H1 (cell line): ENCODE measurements at regions not wholly inside any gene's neighbourhood (a gene's known extent, or its start where the extent isn't known, plus 50 kb on each side); places are given as distances from the start of the nearest gene placed in this dataset.

Experiments
- CTCF ChIA-PET: fragments of 300-600 bp; sonication (Branson Sonifier 250); formaldehyde crosslinking; loops from one replicate; lab custom pipeline; 2021; ENCODE audit not compliant: partially characterized antibody; lab: Charles Lee
- POLR2A ChIA-PET: fragments of 300-600 bp; sonication (Branson Sonifier 250); formaldehyde crosslinking; loops from one replicate; lab custom pipeline; 2021; ENCODE audit warnings: inconsistent platforms; ENCODE audit not compliant: partially characterized antibody; lab: Charles Lee
- DNase-seq, 2 experiments: peaks; one replicate each; pipeline versions ENCODE4 v3.0.0 to v3.0.0-alpha.2; 2010 to 2022; ENCODE audit warnings: low spot score in 2 of 2, low read depth in 1 of 2, mixed read lengths in 1 of 2
- FAIRE-seq: peaks from 2 replicates; lab custom pipeline; 2011; peaks lifted over from hg19 to GRCh38; lab: Jason Lieb, UNC
- H2AFZ ChIP-seq: 2 replicates; pipeline ENCODE4 v1.8.1; 2012; ENCODE audit warnings: low read length, inconsistent platforms
- H2AK5ac ChIP-seq: 2 replicates; pipeline ENCODE4 v1.6.1; 2013; ENCODE audit warnings: low read depth, low read length
- H2BK120ac ChIP-seq: replicated peaks from 2 replicates; pipeline ENCODE3; 2013; ENCODE audit warnings: low read depth, low read length, inconsistent platforms
- H2BK12ac ChIP-seq: 2 replicates; pipeline ENCODE4 v1.6.1; 2013; ENCODE audit warnings: low read depth, low read length
- H2BK15ac ChIP-seq: 2 replicates; pipeline ENCODE4 v1.6.1; 2013; ENCODE audit warnings: low read length
- H2BK20ac ChIP-seq: 2 replicates; pipeline ENCODE4 v1.6.1; 2013; ENCODE audit warnings: low read length
- H2BK5ac ChIP-seq: 2 replicates; pipeline ENCODE4 v1.6.1; 2013; ENCODE audit warnings: low read depth, low read length
- H3K14ac ChIP-seq: 2 replicates; pipeline ENCODE4 v1.6.1; 2013; ENCODE audit warnings: inconsistent platforms; ENCODE audit not compliant: insufficient read length
- H3K18ac ChIP-seq: 2 replicates; pipeline ENCODE4 v1.6.1; 2013; ENCODE audit warnings: low read length; ENCODE audit errors: extremely low read depth
- H3K23ac ChIP-seq: 2 replicates; pipeline ENCODE4 v1.6.1; 2013; ENCODE audit warnings: inconsistent platforms; ENCODE audit not compliant: insufficient read length
- H3K23me2 ChIP-seq: 2 replicates; pipeline ENCODE4 v1.6.1; 2013; ENCODE audit warnings: low read depth, low read length
- H3K27ac ChIP-seq: 2 replicates; pipeline ENCODE4 v1.6.1; 2011; ENCODE audit warnings: low read depth, low read length, inconsistent platforms
- H3K27me3 ChIP-seq, 4 experiments: replicated peaks in 1 of 4; 1 replicate in 1 of 4; 2 replicates in 3 of 4; pipeline versions ENCODE4 v1.6.1 to v1.8.1; 2011 to 2013; ENCODE audit warnings: low read length in 3 of 4, mild to moderate bottlenecking in 3 of 4, inconsistent platforms in 2 of 4, mixed read lengths in 2 of 4, moderate library complexity in 1 of 4; ENCODE audit not compliant: control insufficient read depth in 3 of 4, insufficient read depth in 3 of 4; ENCODE audit errors: extremely low read depth in 1 of 4
- H3K36me3 ChIP-seq, 4 experiments: 2 replicates each; pipeline versions ENCODE4 v1.6.1 to v1.8.1; 2011 to 2013; ENCODE audit warnings: mild to moderate bottlenecking in 4 of 4, low read length in 3 of 4, moderate library complexity in 2 of 4, control low read depth in 1 of 4, inconsistent platforms in 1 of 4; ENCODE audit not compliant: insufficient read depth in 4 of 4, control insufficient read depth in 2 of 4
- H3K4ac ChIP-seq: replicated peaks from 2 replicates; pipeline ENCODE3; 2013; ENCODE audit warnings: low read length, low read depth, mixed read lengths, inconsistent platforms; ENCODE audit not compliant: insufficient read length
- H3K4me1 ChIP-seq, 4 experiments: replicated peaks in 1 of 4; 1 replicate in 1 of 4; 2 replicates in 3 of 4; pipeline versions ENCODE4 v1.6.1 to v1.8.1; 2011 to 2013; ENCODE audit warnings: low read length in 3 of 4, inconsistent platforms in 2 of 4, mixed read lengths in 1 of 4; ENCODE audit not compliant: insufficient read depth in 4 of 4, control insufficient read depth in 3 of 4
- H3K4me2 ChIP-seq, 2 experiments: 2 replicates each; pipeline versions ENCODE4 v1.6.1 to v1.8.1; 2011 to 2013; ENCODE audit warnings: low read depth in 2 of 2, low read length in 2 of 2, control low read depth in 1 of 2, inconsistent platforms in 1 of 2, mild to moderate bottlenecking in 1 of 2; ENCODE audit not compliant: insufficient read depth in 1 of 2
- H3K4me3 ChIP-seq, 4 experiments: fragments of 200-600, 300-600 bp in 1 of 4; sonication (generic), shearing (Covaris generic), sonication (Bioruptor Twin) in 1 of 4; 2 replicates each; pipeline versions ENCODE4 v1.5.1 to v1.8.1; 2011 to 2016; ENCODE audit warnings: low read length in 4 of 4, low read depth in 3 of 4, control low read depth in 2 of 4, inconsistent platforms in 2 of 4, mild to moderate bottlenecking in 2 of 4, mixed read lengths in 1 of 4, moderate library complexity in 1 of 4; ENCODE audit not compliant: insufficient read depth in 2 of 4; ENCODE audit errors: extremely low read depth in 1 of 4
- H3K56ac ChIP-seq: replicated peaks from 2 replicates; pipeline ENCODE3; 2013; ENCODE audit warnings: low read depth, mild to moderate bottlenecking, mixed read lengths, low read length, inconsistent platforms; ENCODE audit not compliant: insufficient read length
- H3K79me1 ChIP-seq: 2 replicates; pipeline ENCODE4 v1.6.1; 2013; ENCODE audit warnings: low read depth, low read length, control low read depth
- H3K79me2 ChIP-seq, 2 experiments: 2 replicates each; pipeline versions ENCODE4 v1.6.1 to v1.8.1; 2012 to 2013; ENCODE audit warnings: low read length in 2 of 2, mild to moderate bottlenecking in 2 of 2, inconsistent platforms in 1 of 2; ENCODE audit not compliant: insufficient read depth in 2 of 2, control insufficient read depth in 1 of 2
- H3K9ac ChIP-seq, 4 experiments: replicated peaks in 1 of 4; 1 replicate in 1 of 4; 2 replicates in 3 of 4; pipeline versions ENCODE4 v1.6.1 to v1.8.1; 2011 to 2013; ENCODE audit warnings: low read depth in 3 of 4, low read length in 3 of 4, control low read depth in 2 of 4, mild to moderate bottlenecking in 2 of 4, moderate library complexity in 2 of 4, inconsistent platforms in 1 of 4; ENCODE audit errors: extremely low read depth in 1 of 4
- H3K9me3 ChIP-seq, 2 experiments: 2 replicates each; pipeline versions ENCODE4 v1.6.1 to v1.8.1; 2012 to 2013; ENCODE audit warnings: mild to moderate bottlenecking in 2 of 2, moderate library complexity in 2 of 2, control low read depth in 1 of 2, inconsistent platforms in 1 of 2, low read depth in 1 of 2, low read length in 1 of 2, mixed read lengths in 1 of 2; ENCODE audit not compliant: insufficient read depth in 2 of 2
- H4K20me1 ChIP-seq, 2 experiments: replicated peaks in 1 of 2; 2 replicates each; pipeline versions ENCODE3 to v1.8.1; 2011 to 2013; ENCODE audit warnings: inconsistent platforms in 2 of 2, low read length in 2 of 2, mild to moderate bottlenecking in 1 of 2; ENCODE audit not compliant: insufficient read depth in 2 of 2, control insufficient read depth in 1 of 2
- H4K5ac ChIP-seq: 2 replicates; pipeline ENCODE4 v1.6.1; 2013; ENCODE audit warnings: low read length, low read depth, mixed read lengths, inconsistent platforms; ENCODE audit not compliant: insufficient read length
- H4K8ac ChIP-seq: 2 replicates; pipeline ENCODE4 v1.8.0; 2013; ENCODE audit warnings: mild to moderate bottlenecking, moderate library complexity, low read length, inconsistent platforms; ENCODE audit not compliant: insufficient read depth; ENCODE audit errors: extremely low read depth
- H4K91ac ChIP-seq: replicated peaks from 2 replicates; pipeline ENCODE3; 2013; ENCODE audit warnings: low read length, mixed read lengths, inconsistent platforms; ENCODE audit not compliant: insufficient read length
- CBX5 ChIP-seq: fragments of 300-800, 300-1000 bp; sonication (generic); IDR thresholded peaks from 2 replicates; pipeline ENCODE4 v1.7.1; 2016; ENCODE audit warnings: antibody characterized with exemption, low read length, low read depth
- POLR2A ChIP-seq, 2 experiments: IDR thresholded peaks; 1 replicate in 1 of 2; 2 replicates in 1 of 2; pipeline ENCODE4 v1.6.1; 2011; ENCODE audit warnings: low read depth in 2 of 2, low read length in 2 of 2, mild to moderate bottlenecking in 2 of 2; ENCODE audit errors: control extremely low read depth in 1 of 2
- WGBS, 2 experiments: shearing (Covaris generic) in 1 of 2; methylation state at CpG; one replicate each; pipeline versions ENCODE4 v1.1.6 to v1.1.7; 2013 to 2015; ENCODE audit warnings: low lambda C conversion rate in 2 of 2, mixed read lengths in 2 of 2, inconsistent platforms in 1 of 2, low coverage in 1 of 2, missing lambda C conversion rate in 1 of 2; ENCODE audit not compliant: insufficient replicate concordance in 2 of 2, insufficient coverage in 1 of 2, insufficient read length in 1 of 2; ENCODE audit errors: extremely low coverage in 1 of 2, missing lambda C conversion rate in 1 of 2; 5-methylcytosine and 5-hydroxymethylcytosine counted together

DNA sequence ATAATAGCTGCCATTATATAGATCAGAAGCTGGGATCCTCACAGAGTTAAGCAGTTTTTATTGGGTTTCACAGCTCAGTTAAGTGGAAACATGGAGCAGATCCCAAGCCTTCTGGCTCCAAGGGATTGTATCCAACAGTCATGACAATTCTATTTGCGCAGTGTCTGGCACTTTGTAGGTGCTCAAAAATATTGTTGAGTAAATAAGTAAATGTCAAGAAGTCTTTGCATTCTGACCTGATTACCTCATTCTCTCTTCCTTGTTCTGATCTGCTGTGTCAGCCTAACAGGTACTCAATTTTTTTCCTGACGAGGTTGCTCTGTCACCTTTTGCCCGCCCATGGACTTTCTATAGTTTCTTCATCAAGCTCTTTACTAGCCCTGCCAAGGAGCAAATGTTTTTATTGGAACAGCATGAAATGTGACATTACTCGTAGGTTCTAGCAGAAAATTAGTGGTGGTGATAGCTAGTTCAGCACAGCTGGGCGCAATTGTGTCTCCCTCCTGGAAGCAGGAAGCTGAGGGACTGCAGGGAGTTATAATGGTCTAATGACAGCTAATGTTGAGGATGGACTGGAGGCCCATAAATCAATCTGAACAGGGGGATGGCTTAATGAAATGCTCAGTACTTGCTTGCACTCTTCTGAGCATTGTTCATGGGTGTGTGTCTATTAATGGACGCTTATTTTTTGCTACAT, 680.2 kb downstream of the CCSER2 start:
- Histone ChIP-seq H3K4me2 (no peak overlapping the region), H4K5ac (no peak overlapping the region), H3K9me3 (no peaks in the 10 kb centered on the region), H2BK15ac (no peak overlapping the region), H2AFZ (no peak overlapping the region), H3K23me2 (no peaks in the 10 kb centered on the region), H4K20me1 (no peaks in the 10 kb centered on the region), H4K8ac (no peak overlapping the region), H3K79me2 (no peaks in the 10 kb centered on the region), H4K91ac (no peak overlapping the region), H2BK120ac (no peak overlapping the region), H3K27me3 (no peaks in the 10 kb centered on the region), H3K14ac (no peak overlapping the region), H3K9ac (no peak overlapping the region), H2BK12ac (no peak overlapping the region), H3K56ac (no peak overlapping the region), H3K4ac (no peak overlapping the region), H3K79me1 (no peaks in the 10 kb centered on the region), H3K4me3 (no peak overlapping the region), H3K4me1 (no peaks in the 10 kb centered on the region), H3K27ac (no peak overlapping the region), H2AK5ac (no peak overlapping the region), H2BK20ac (no peak overlapping the region), H3K36me3 (no peaks in the 10 kb centered on the region; a peak in 1 of 8 replicates), H3K18ac (no peak overlapping the region), H2BK5ac (no peak overlapping the region), H3K23ac (no peak overlapping the region)
- CTCF ChIA-PET = interaction anchor here (0.7 kb wide), 2 partner anchors 11 to 459 kb away, joined by 3 read pairs; no protein-coding TSS in a partner anchor
- DNase-seq (no peak), FAIRE-seq (no peak)
- no peak for TF ChIP-seq POLR2A (IDR thresholded peaks at IDR 0.05; ENCODE audit: control extremely low read depth in 1 of 2, low read depth in 2 of 2, low read length in 2 of 2)
- no peak for TF ChIP-seq CBX5
- WGBS, 2 experiments = 95% methylated on average over 6 of the region's 6 CpGs; no CpG with 5 or more reads in 1 of the 2 experiments
- POLR2A ChIA-PET = no interaction called here
